ENCODE measurements at regions not wholly inside any gene's neighbourhood (a gene's known extent, or its start where the extent isn't known, plus 50 kb on each side); places are given as distances from the start of the nearest gene placed in this dataset.

- Histone ChIP-seq H2AFZ (ENCODE audit: low read length) (no peak overlapping the region), H2BK5ac (ENCODE audit: low read depth, low read length) (no peak overlapping the region), H4K8ac (ENCODE audit: extremely low read depth, insufficient read depth, low read length) (no peak overlapping the region), H3K23me2 (ENCODE audit: low read depth, low read length) (no peaks in the 10 kb centered on the region), H3K36me3 (ENCODE audit: control insufficient read depth in 2 of 4, insufficient read depth in 4 of 4, low read length in 3 of 4) (no peaks in the 10 kb centered on the region), H3K27me3 (replicated peaks in 1 of 4; ENCODE audit: control insufficient read depth in 3 of 4, extremely low read depth in 1 of 4, insufficient read depth in 3 of 4, low read length in 3 of 4) (no peaks in the 10 kb centered on the region), H2BK120ac (replicated peaks; ENCODE audit: low read depth, low read length) (no peak overlapping the region), H3K18ac (ENCODE audit: extremely low read depth, low read length) (no peak overlapping the region), H3K56ac (replicated peaks; ENCODE audit: insufficient read length, low read depth, low read length) (no peak overlapping the region), H3K4ac (replicated peaks; ENCODE audit: insufficient read length, low read depth, low read length) (no peak overlapping the region), H4K20me1 (replicated peaks in 1 of 2; ENCODE audit: control insufficient read depth in 1 of 2, insufficient read depth in 2 of 2, low read length in 2 of 2) (no peaks in the 10 kb centered on the region), H2BK15ac (ENCODE audit: low read length) (no peak overlapping the region), H4K91ac (replicated peaks; ENCODE audit: insufficient read length, low read length) (no peak overlapping the region), H3K79me1 (ENCODE audit: low read depth, low read length) (no peaks in the 10 kb centered on the region), H3K4me3 (ENCODE audit: extremely low read depth in 1 of 4, insufficient read depth in 2 of 4, low read depth in 3 of 4, low read length in 4 of 4) (no peak overlapping the region), H4K5ac (ENCODE audit: insufficient read length, low read depth, low read length) (no peak overlapping the region), H3K4me1 (replicated peaks in 1 of 4; ENCODE audit: control insufficient read depth in 3 of 4, insufficient read depth in 4 of 4, low read length in 3 of 4) (peaks cover 0 to 2% (median 0%) of the 10 kb centered on the region in 4 experiments; a peak in 1 of 7 replicates), H3K9me3 (ENCODE audit: insufficient read depth in 2 of 2, low read depth in 1 of 2, low read length in 1 of 2) (no peaks in the 10 kb centered on the region), H3K79me2 (ENCODE audit: control insufficient read depth in 1 of 2, insufficient read depth in 2 of 2, low read length in 2 of 2) (no peaks in the 10 kb centered on the region), H2BK12ac (ENCODE audit: low read depth, low read length) (no peak overlapping the region), H2BK20ac (ENCODE audit: low read length) (no peak overlapping the region), H2AK5ac (ENCODE audit: low read depth, low read length) (no peak overlapping the region), H3K23ac (ENCODE audit: insufficient read length) (no peak overlapping the region), H3K27ac (ENCODE audit: low read depth, low read length) (no peak overlapping the region), H3K4me2 (ENCODE audit: insufficient read depth in 1 of 2, low read depth in 2 of 2, low read length in 2 of 2) (no peak overlapping the region), H3K9ac (replicated peaks in 1 of 4; ENCODE audit: extremely low read depth in 1 of 4, low read depth in 3 of 4, low read length in 3 of 4) (no peak overlapping the region), H3K14ac (ENCODE audit: insufficient read length) (no peak overlapping the region)
- DNase-seq (ENCODE audit: low read depth in 1 of 2, low spot score in 2 of 2) (no peak), FAIRE-seq (no peak)
- CTCF ChIA-PET (ENCODE audit: partially characterized antibody) = no interaction called here
- WGBS, 2 experiments (ENCODE audit: extremely low coverage in 1 of 2, insufficient coverage in 1 of 2, insufficient read length in 1 of 2, insufficient replicate concordance in 2 of 2, low coverage in 1 of 2, low lambda C conversion rate in 2 of 2, missing lambda C conversion rate in 1 of 2) = 86% methylated on average over 3 of the region's 3 CpGs; no CpG with 5 or more reads in 1 of the 2 experiments
- POLR2A ChIA-PET (ENCODE audit: partially characterized antibody) = no interaction called here
- no peak for TF ChIP-seq JUN (IDR thresholded peaks at IDR 0.05; ENCODE audit: low read depth, low read length)
- no peak for TF ChIP-seq SAP30 (IDR thresholded peaks at IDR 0.05; ENCODE audit: insufficient read depth, insufficient replicate concordance, low read length)
- TF ChIP-seq CTBP2 (IDR thresholded peaks at IDR 0.05; ENCODE audit: borderline replicate concordance, insufficient read depth, insufficient read length, low read length) = no peak
- no peak for TF ChIP-seq TBP (IDR thresholded peaks at IDR 0.05; ENCODE audit: low read depth, low read length)
- TF ChIP-seq MAFK (IDR thresholded peaks at IDR 0.05; ENCODE audit: low read depth, low read length) = no peak
- TF ChIP-seq SIX5 (IDR thresholded peaks at IDR 0.05; ENCODE audit: low read depth, low read length) = no peak
- no peak for TF ChIP-seq POLR2A (IDR thresholded peaks at IDR 0.05; ENCODE audit: control extremely low read depth in 1 of 2, low read depth in 2 of 2, low read length in 2 of 2)
- no peak for TF ChIP-seq TAF1 (IDR thresholded peaks at IDR 0.05; ENCODE audit: low read depth, low read length)
- no peak for TF ChIP-seq RXRA (IDR thresholded peaks at IDR 0.05; ENCODE audit: insufficient read depth, low read depth, low read length)
- TF ChIP-seq HDAC6 (IDR thresholded peaks at IDR 0.05; ENCODE audit: low read depth, low read length) = no peak
- TF ChIP-seq TCF12 (IDR thresholded peaks at IDR 0.05; ENCODE audit: low read depth, low read length) = no peak
- TF ChIP-seq PHF8 (conservative IDR thresholded peaks at IDR 0.05; ENCODE audit: low read depth, low read length) = no peak
- TF ChIP-seq BRCA1 (IDR thresholded peaks at IDR 0.05; ENCODE audit: low read depth, low read length) = no peak
- no peak for TF ChIP-seq EP300 (IDR thresholded peaks at IDR 0.05; ENCODE audit: borderline replicate concordance in 1 of 2, low read depth in 2 of 2, low read length in 2 of 2)
- no peak for TF ChIP-seq KDM4A (IDR thresholded peaks at IDR 0.05; ENCODE audit: low read depth, low read length, severe bottlenecking)
Observed at GRCh38 chr9:106065136-106065535, 370.8 kb downstream of the TMEM38B start.

All from H1 (cell line).